DMS53 treated with DMSO at 0.1 percent for 48 hours (cell line): ENCODE measurements at regions not wholly inside any gene's neighbourhood (a gene's known extent, or its start where the extent isn't known, plus 50 kb on each side); places are given as distances from the start of the nearest gene placed in this dataset.

Experiments
- DNase-seq: peaks from one replicate; lab custom pipeline; 2025; ENCODE audit not compliant: unreplicated experiment; lab: John Stamatoyannopoulos, UW

GRCh38 chr3:31218082-31218481 lies 314.6 kb upstream of the STT3B start:
- DNase-seq = no peak

- no peak for DNase-seq
Observed at GRCh38 chr3:31219131-31219843, 313.4 kb upstream of the STT3B start.

GRCh38 chr3:31220431-31220830 lies 312.3 kb upstream of the STT3B start:
- no peak for DNase-seq

GRCh38 chr3:31223278-31223677 lies 309.4 kb upstream of the STT3B start:
- DNase-seq = no peak

GRCh38 chr3:31224936-31225335 lies 307.8 kb upstream of the STT3B start:
- no peak for DNase-seq

GRCh38 chr3:31225923-31226322 lies 306.8 kb upstream of the STT3B start:
- DNase-seq = no peak

GRCh38 chr3:31226346-31226745 lies 306.4 kb upstream of the STT3B start:
- no peak for DNase-seq

GRCh38 chr3:31227131-31227562 lies 305.6 kb upstream of the STT3B start:
- DNase-seq = no peak

- no peak for DNase-seq
Observed at GRCh38 chr3:31230425-31231223, 302.1 kb upstream of the STT3B start.

- DNase-seq = no peak
Observed at GRCh38 chr3:31232055-31233025, 300.4 kb upstream of the STT3B start.

GRCh38 chr3:31234145-31234544 lies 298.6 kb upstream of the STT3B start:
- no peak for DNase-seq

- no peak for DNase-seq
Observed at GRCh38 chr3:31235062-31235700, 297.5 kb upstream of the STT3B start.

GRCh38 chr3:31237887-31238286 lies 294.8 kb upstream of the STT3B start:
- DNase-seq = no peak

GRCh38 chr3:31240013-31240412 lies 292.7 kb upstream of the STT3B start:
- DNase-seq = no peak

GRCh38 chr3:31240466-31240865 lies 292.3 kb upstream of the STT3B start:
- DNase-seq = no peak

- DNase-seq = no peak
Observed at GRCh38 chr3:31240874-31241273, 291.9 kb upstream of the STT3B start.

- no peak for DNase-seq
Observed at GRCh38 chr3:31241533-31241932, 291.2 kb upstream of the STT3B start.

- no peak for DNase-seq
Observed at GRCh38 chr3:31242026-31242960, 290.4 kb upstream of the STT3B start.

- no peak for DNase-seq
Observed at GRCh38 chr3:31244929-31245817, 287.6 kb upstream of the STT3B start.
